ENCODE measurements at regions not wholly inside any gene's neighbourhood (a gene's known extent, or its start where the extent isn't known, plus 50 kb on each side); places are given as distances from the start of the nearest gene placed in this dataset.

GRCh38 chrX:39125834-39126233 is 324.6 kb downstream of the MID1IP1 start:
- no peaks in the 10 kb centered on the region for H3K4me1 ChIP-seq (ENCODE audit: control insufficient read depth, insufficient read depth, low read length)
- no peaks in the 10 kb centered on the region for H3K27me3 ChIP-seq (ENCODE audit: control insufficient read depth, insufficient read depth, low read length)
- H3K27ac ChIP-seq (ENCODE audit: low read depth, low read length), result no peak overlapping the region
- no peaks in the 10 kb centered on the region for H3K36me3 ChIP-seq (ENCODE audit: control insufficient read depth, insufficient read depth, low read length)
- no peak overlapping the region for H3K9ac ChIP-seq (ENCODE audit: low read depth, low read length)
- no peaks in the 10 kb centered on the region for H3K9me3 ChIP-seq (ENCODE audit: control insufficient read depth, insufficient read depth, low read length)
- H3K4me3 ChIP-seq (ENCODE audit: low read depth, low read length), result no peak overlapping the region

- Histone ChIP-seq H3K9ac (ENCODE audit: low read depth, low read length) (no peak overlapping the region), H3K27me3 (ENCODE audit: control insufficient read depth, insufficient read depth, low read length) (no peaks in the 10 kb centered on the region), H3K36me3 (ENCODE audit: control insufficient read depth, insufficient read depth, low read length) (no peaks in the 10 kb centered on the region), H3K9me3 (ENCODE audit: control insufficient read depth, insufficient read depth, low read length) (no peaks in the 10 kb centered on the region), H3K27ac (ENCODE audit: low read depth, low read length) (no peak overlapping the region), H3K4me3 (ENCODE audit: low read depth, low read length) (no peak overlapping the region), H3K4me1 (ENCODE audit: control insufficient read depth, insufficient read depth, low read length) (no peaks in the 10 kb centered on the region)
Observed at GRCh38 chrX:39133971-39134370, 332.7 kb downstream of the MID1IP1 start.

- Histone ChIP-seq H3K27me3 (ENCODE audit: control insufficient read depth, insufficient read depth, low read length) (no peaks in the 10 kb centered on the region), H3K27ac (ENCODE audit: low read depth, low read length) (no peak overlapping the region), H3K9me3 (ENCODE audit: control insufficient read depth, insufficient read depth, low read length) (no peaks in the 10 kb centered on the region), H3K4me3 (ENCODE audit: low read depth, low read length) (no peak overlapping the region), H3K36me3 (ENCODE audit: control insufficient read depth, insufficient read depth, low read length) (no peaks in the 10 kb centered on the region), H3K4me1 (ENCODE audit: control insufficient read depth, insufficient read depth, low read length) (no peaks in the 10 kb centered on the region), H3K9ac (ENCODE audit: low read depth, low read length) (no peak overlapping the region)
Observed at GRCh38 chrX:39137363-39137954, 336.2 kb downstream of the MID1IP1 start.

- Histone ChIP-seq H3K4me1 (ENCODE audit: control insufficient read depth, insufficient read depth, low read length) (no peaks in the 10 kb centered on the region), H3K9me3 (ENCODE audit: control insufficient read depth, insufficient read depth, low read length) (no peaks in the 10 kb centered on the region), H3K36me3 (ENCODE audit: control insufficient read depth, insufficient read depth, low read length) (no peaks in the 10 kb centered on the region), H3K9ac (ENCODE audit: low read depth, low read length) (no peak overlapping the region), H3K4me3 (ENCODE audit: low read depth, low read length) (no peak overlapping the region), H3K27ac (ENCODE audit: low read depth, low read length) (no peak overlapping the region), H3K27me3 (ENCODE audit: control insufficient read depth, insufficient read depth, low read length) (no peaks in the 10 kb centered on the region)
Observed at GRCh38 chrX:39140581-39140980, 339.3 kb downstream of the MID1IP1 start.

GRCh38 chrX:39144323-39144722 is 343.1 kb downstream of the MID1IP1 start:
- Histone ChIP-seq H3K9ac (ENCODE audit: low read depth, low read length) (no peak overlapping the region), H3K36me3 (ENCODE audit: control insufficient read depth, insufficient read depth, low read length) (no peaks in the 10 kb centered on the region), H3K4me3 (ENCODE audit: low read depth, low read length) (no peak overlapping the region), H3K27ac (ENCODE audit: low read depth, low read length) (no peak overlapping the region), H3K4me1 (ENCODE audit: control insufficient read depth, insufficient read depth, low read length) (peaks cover under 1% of the 10 kb centered on the region; the same call in 1 of the 2 replicates), H3K27me3 (ENCODE audit: control insufficient read depth, insufficient read depth, low read length) (no peaks in the 10 kb centered on the region), H3K9me3 (ENCODE audit: control insufficient read depth, insufficient read depth, low read length) (no peaks in the 10 kb centered on the region)

GRCh38 chrX:39144956-39145355 is 343.7 kb downstream of the MID1IP1 start:
- Histone ChIP-seq H3K4me1 (ENCODE audit: control insufficient read depth, insufficient read depth, low read length) (peaks cover 4% of the 10 kb centered on the region; the same call in 1 of the 2 replicates), H3K27ac (ENCODE audit: low read depth, low read length) (no peak overlapping the region), H3K36me3 (ENCODE audit: control insufficient read depth, insufficient read depth, low read length) (no peaks in the 10 kb centered on the region), H3K27me3 (ENCODE audit: control insufficient read depth, insufficient read depth, low read length) (no peaks in the 10 kb centered on the region), H3K4me3 (ENCODE audit: low read depth, low read length) (no peak overlapping the region), H3K9me3 (ENCODE audit: control insufficient read depth, insufficient read depth, low read length) (no peaks in the 10 kb centered on the region), H3K9ac (ENCODE audit: low read depth, low read length) (no peak overlapping the region)

GRCh38 chrX:39145859-39146258 is 344.6 kb downstream of the MID1IP1 start:
- no peak overlapping the region for H3K27ac ChIP-seq (ENCODE audit: low read depth, low read length)
- no peaks in the 10 kb centered on the region for H3K27me3 ChIP-seq (ENCODE audit: control insufficient read depth, insufficient read depth, low read length)
- peaks cover 13% of the 10 kb centered on the region for H3K4me1 ChIP-seq (ENCODE audit: control insufficient read depth, insufficient read depth, low read length)
- no peaks in the 10 kb centered on the region for H3K9me3 ChIP-seq (ENCODE audit: control insufficient read depth, insufficient read depth, low read length)
- no peak overlapping the region for H3K9ac ChIP-seq (ENCODE audit: low read depth, low read length)
- H3K4me3 ChIP-seq (ENCODE audit: low read depth, low read length), result no peak overlapping the region
- H3K36me3 ChIP-seq (ENCODE audit: control insufficient read depth, insufficient read depth, low read length), result no peaks in the 10 kb centered on the region

GRCh38 chrX:39149761-39150160 is 348.5 kb downstream of the MID1IP1 start:
- Histone ChIP-seq H3K9me3 (ENCODE audit: control insufficient read depth, insufficient read depth, low read length) (no peaks in the 10 kb centered on the region), H3K4me3 (ENCODE audit: low read depth, low read length) (0 out of 2 replicates have a peak overlapping the region, but pooled peaks have one; percentile 16), H3K9ac (ENCODE audit: low read depth, low read length) (no peak overlapping the region), H3K36me3 (ENCODE audit: control insufficient read depth, insufficient read depth, low read length) (no peaks in the 10 kb centered on the region), H3K4me1 (ENCODE audit: control insufficient read depth, insufficient read depth, low read length) (peaks cover 20% of the 10 kb centered on the region), H3K27ac (ENCODE audit: low read depth, low read length) (no peak overlapping the region), H3K27me3 (ENCODE audit: control insufficient read depth, insufficient read depth, low read length) (no peaks in the 10 kb centered on the region)

GRCh38 chrX:39150220-39150619 is 349.0 kb downstream of the MID1IP1 start:
- H3K9me3 ChIP-seq (ENCODE audit: control insufficient read depth, insufficient read depth, low read length), result no peaks in the 10 kb centered on the region
- no peaks in the 10 kb centered on the region for H3K36me3 ChIP-seq (ENCODE audit: control insufficient read depth, insufficient read depth, low read length)
- no peak overlapping the region for H3K9ac ChIP-seq (ENCODE audit: low read depth, low read length)
- peaks cover 20% of the 10 kb centered on the region for H3K4me1 ChIP-seq (ENCODE audit: control insufficient read depth, insufficient read depth, low read length)
- no peak overlapping the region for H3K27ac ChIP-seq (ENCODE audit: low read depth, low read length)
- peak overlapping the region; percentile 16; the same call in 1 of the 2 replicates for H3K4me3 ChIP-seq (ENCODE audit: low read depth, low read length)
- H3K27me3 ChIP-seq (ENCODE audit: control insufficient read depth, insufficient read depth, low read length), result no peaks in the 10 kb centered on the region

- peaks cover 20% of the 10 kb centered on the region for H3K4me1 ChIP-seq (ENCODE audit: control insufficient read depth, insufficient read depth, low read length)
- peak overlapping the region; percentile 21 for H3K27ac ChIP-seq (ENCODE audit: low read depth, low read length)
- H3K9me3 ChIP-seq (ENCODE audit: control insufficient read depth, insufficient read depth, low read length), result no peaks in the 10 kb centered on the region
- no peaks in the 10 kb centered on the region for H3K27me3 ChIP-seq (ENCODE audit: control insufficient read depth, insufficient read depth, low read length)
- peak overlapping the region; percentile 16; the same call in 1 of the 2 replicates for H3K4me3 ChIP-seq (ENCODE audit: low read depth, low read length)
- no peaks in the 10 kb centered on the region for H3K36me3 ChIP-seq (ENCODE audit: control insufficient read depth, insufficient read depth, low read length)
- H3K9ac ChIP-seq (ENCODE audit: low read depth, low read length), result no peak overlapping the region
Observed at GRCh38 chrX:39150621-39151020, 349.4 kb downstream of the MID1IP1 start.

GRCh38 chrX:39152106-39152649 is 350.9 kb downstream of the MID1IP1 start:
- Histone ChIP-seq H3K4me1 (ENCODE audit: control insufficient read depth, insufficient read depth, low read length) (peaks cover 20% of the 10 kb centered on the region), H3K27ac (ENCODE audit: low read depth, low read length) (no peak overlapping the region), H3K9me3 (ENCODE audit: control insufficient read depth, insufficient read depth, low read length) (no peaks in the 10 kb centered on the region), H3K36me3 (ENCODE audit: control insufficient read depth, insufficient read depth, low read length) (no peaks in the 10 kb centered on the region), H3K27me3 (ENCODE audit: control insufficient read depth, insufficient read depth, low read length) (no peaks in the 10 kb centered on the region), H3K9ac (ENCODE audit: low read depth, low read length) (no peak overlapping the region), H3K4me3 (ENCODE audit: low read depth, low read length) (no peak overlapping the region)
